ENCODE measurements at regions not wholly inside any gene's neighbourhood (a gene's known extent, or its start where the extent isn't known, plus 50 kb on each side); places are given as distances from the start of the nearest gene placed in this dataset.
A peak's percentile ranks its signal among the peaks of the same experiment; 100 is the strongest.

GRCh38 chr11:15757048-15757698, 599.2 kb downstream of the SOX6 start:
- H3K27me3 ChIP-seq: no peaks in the 10 kb centered on the region
- H3K4me1 ChIP-seq: no peaks in the 10 kb centered on the region

GRCh38 chr11:15758857-15759465, 597.4 kb downstream of the SOX6 start:
- DNase-seq: no peak
- H3K36me3 ChIP-seq: no peaks in the 10 kb centered on the region
- TF ChIP-seq CTCF (IDR thresholded peaks at IDR 0.05) (no peak), EP300 (IDR thresholded peaks at IDR 0.05; ENCODE audit: low read depth) (no peak), POLR2A (IDR thresholded peaks at IDR 0.05) (no peak), POLR2AphosphoS5 (IDR thresholded peaks at IDR 0.05) (no peak)
- H3K27me3 ChIP-seq: no peaks in the 10 kb centered on the region
- no peak overlapping the region for H3K4me3 ChIP-seq
- intact Hi-C loops (cut with DNase I; ENCODE audit: low total_unique reads) (no loop called here), in situ Hi-C loops (cut with MboI; ENCODE audit: low pct_ligation_motif_present in 1 of 4, low pct_unique_long_range_greater_than_20kb in 1 of 4, low sequenced_read_pairs in 3 of 4) (no loop called here)
- peaks cover 0 to 5% (median 0%) of the 10 kb centered on the region in 4 donors for H3K4me1 ChIP-seq
- WGBS, 2 donors (ENCODE audit: low coverage in 1 of 2): 89 to 90% methylated on average over 6 to 10 of the region's 10 CpGs
- no peak overlapping the region for H3K27ac ChIP-seq
- no peaks in the 10 kb centered on the region for H3K9me3 ChIP-seq

More at GRCh38 chr11:15757048-15757698, 599.2 kb downstream of the SOX6 start:
- WGBS, 2 donors (ENCODE audit: low coverage in 1 of 2): 71 to 82% methylated on average over 1 to 16 of the region's 16 CpGs
- H3K36me3 ChIP-seq: no peaks in the 10 kb centered on the region
- H3K4me3 ChIP-seq: no peak overlapping the region
- in situ Hi-C loops (cut with MboI; ENCODE audit: low pct_ligation_motif_present in 1 of 4, low pct_unique_long_range_greater_than_20kb in 1 of 4, low sequenced_read_pairs in 3 of 4) (no loop called here), intact Hi-C loops (cut with DNase I; ENCODE audit: low total_unique reads) (no loop called here)
- no peak for TF ChIP-seq POLR2A (IDR thresholded peaks at IDR 0.05)
- no peak for TF ChIP-seq POLR2AphosphoS5 (IDR thresholded peaks at IDR 0.05)
- TF ChIP-seq CTCF (IDR thresholded peaks at IDR 0.05): no peak
- no peak for TF ChIP-seq EP300 (IDR thresholded peaks at IDR 0.05; ENCODE audit: low read depth)
- no peaks in the 10 kb centered on the region for H3K9me3 ChIP-seq
- no peak overlapping the region for H3K27ac ChIP-seq
- DNase-seq: no peak

GRCh38 chr11:15761235-15761634, 595.1 kb downstream of the SOX6 start:
- in situ Hi-C loops (cut with MboI; ENCODE audit: low pct_ligation_motif_present in 1 of 4, low pct_unique_long_range_greater_than_20kb in 1 of 4, low sequenced_read_pairs in 3 of 4) (no loop called here), intact Hi-C loops (cut with DNase I; ENCODE audit: low total_unique reads) (no loop called here)
- H3K9me3 ChIP-seq: no peaks in the 10 kb centered on the region
- peak overlapping the region in 1 of 4 donors; percentile 40 for H3K27ac ChIP-seq
- WGBS, 2 donors (ENCODE audit: low coverage in 1 of 2): 39 to 43% methylated on average over 2 to 4 of the region's 4 CpGs
- H3K4me3 ChIP-seq: no peak overlapping the region
- no peak for TF ChIP-seq POLR2AphosphoS5 (IDR thresholded peaks at IDR 0.05)
- no peak for TF ChIP-seq EP300 (IDR thresholded peaks at IDR 0.05; ENCODE audit: low read depth)
- TF ChIP-seq POLR2A (IDR thresholded peaks at IDR 0.05): no peak
- TF ChIP-seq CTCF (IDR thresholded peaks at IDR 0.05): no peak
- DNase-seq: peak; percentile 17
- no peaks in the 10 kb centered on the region for H3K27me3 ChIP-seq
- H3K36me3 ChIP-seq: no peaks in the 10 kb centered on the region
- peaks cover 0 to 20% (median 9%) of the 10 kb centered on the region in 4 donors for H3K4me1 ChIP-seq

- Histone ChIP-seq H3K36me3 (no peaks in the 10 kb centered on the region), H3K27ac (peak overlapping the region in 3 of 4 donors; percentile 67 to 80 (median 69)), H3K9me3 (no peaks in the 10 kb centered on the region), H3K4me3 (peak overlapping the region in 1 of 4 donors; percentile 24), H3K27me3 (no peaks in the 10 kb centered on the region), H3K4me1 (peaks cover 0 to 39% (median 13%) of the 10 kb centered on the region in 4 donors)
- WGBS, 2 donors (ENCODE audit: low coverage in 1 of 2): 18 to 20% methylated on average over 1 of the region's 1 CpG
- no peak for DNase-seq
- TF ChIP-seq EP300 (IDR thresholded peaks at IDR 0.05; ENCODE audit: low read depth) (no peak), CTCF (IDR thresholded peaks at IDR 0.05) (no peak)
- intact Hi-C loops (cut with DNase I; ENCODE audit: low total_unique reads): no loop called here
- in situ Hi-C loops (cut with MboI; ENCODE audit: low pct_ligation_motif_present in 1 of 4, low pct_unique_long_range_greater_than_20kb in 1 of 4, low sequenced_read_pairs in 3 of 4): no loop called here
Measured at GRCh38 chr11:15764326-15764725, 592.0 kb downstream of the SOX6 start.
